Neural cell (in vitro differentiated cells): ENCODE measurements at regions not wholly inside any gene's neighbourhood (a gene's known extent, or its start where the extent isn't known, plus 50 kb on each side); places are given as distances from the start of the nearest gene placed in this dataset.
"Not testable (repeated sequence)": the region's sequence is repeated elsewhere in the genome, so short reads cannot be mapped to it uniquely, and the experiment has no call there.

Source experiments
- CTCF ChIP-seq: fragments of 450-650 bp; IDR thresholded peaks from 2 replicates; pipeline ENCODE4 v1.5.1; 2014; ENCODE audit warnings: antibody characterized with exemption, mild to moderate bottlenecking, moderate library complexity; ENCODE audit not compliant: poor library complexity, severe bottlenecking
- EP300 ChIP-seq: fragments of 450-650 bp; conservative IDR thresholded peaks from 2 replicates; pipeline ENCODE4 v1.6.1; 2014; ENCODE audit warnings: antibody characterized with exemption, mild to moderate bottlenecking, moderate library complexity; ENCODE audit not compliant: poor library complexity, severe bottlenecking
- EZH2 ChIP-seq: fragments of 200-600, 300-800 bp; shearing (Covaris generic), sonication (generic); IDR thresholded peaks from 2 replicates; pipeline ENCODE4 v1.6.1; 2014; ENCODE audit warnings: antibody characterized with exemption, low read length, borderline replicate concordance, mild to moderate bottlenecking; ENCODE audit not compliant: insufficient read depth, poor library complexity, severe bottlenecking
- MXI1 ChIP-seq: fragments of 450-650 bp; conservative IDR thresholded peaks from 2 replicates; pipeline ENCODE4 v1.6.1; 2014; ENCODE audit warnings: antibody characterized with exemption, mild to moderate bottlenecking; ENCODE audit not compliant: poor library complexity, severe bottlenecking
- POLR2AphosphoS5 ChIP-seq: IDR thresholded peaks from 2 replicates; pipeline ENCODE4 v1.6.1; 2012
- RAD21 ChIP-seq: fragments of 450-650 bp; conservative IDR thresholded peaks from 2 replicates; pipeline ENCODE4 v1.6.1; 2014; ENCODE audit warnings: antibody characterized with exemption, mild to moderate bottlenecking, moderate library complexity
- REST ChIP-seq: IDR thresholded peaks from 2 replicates; pipeline ENCODE4 v1.6.1; 2012; ENCODE audit warnings: borderline replicate concordance
- SMC3 ChIP-seq: fragments of 450-650 bp; conservative IDR thresholded peaks from 2 replicates; pipeline ENCODE4 v1.6.1; 2014; ENCODE audit warnings: antibody characterized with exemption, mild to moderate bottlenecking, moderate library complexity; ENCODE audit not compliant: poor library complexity

GRCh38 chr6:142649438-142650234 lies 295.3 kb downstream of the HIVEP2 start:
- not testable (repeated sequence) for TF ChIP-seq CTCF, MXI1, EZH2, POLR2AphosphoS5, RAD21, SMC3, EP300, REST
